ENCODE measurements at regions not wholly inside any gene's neighbourhood (a gene's known extent, or its start where the extent isn't known, plus 50 kb on each side); places are given as distances from the start of the nearest gene placed in this dataset.

- TF ChIP-seq, protein P1, sequence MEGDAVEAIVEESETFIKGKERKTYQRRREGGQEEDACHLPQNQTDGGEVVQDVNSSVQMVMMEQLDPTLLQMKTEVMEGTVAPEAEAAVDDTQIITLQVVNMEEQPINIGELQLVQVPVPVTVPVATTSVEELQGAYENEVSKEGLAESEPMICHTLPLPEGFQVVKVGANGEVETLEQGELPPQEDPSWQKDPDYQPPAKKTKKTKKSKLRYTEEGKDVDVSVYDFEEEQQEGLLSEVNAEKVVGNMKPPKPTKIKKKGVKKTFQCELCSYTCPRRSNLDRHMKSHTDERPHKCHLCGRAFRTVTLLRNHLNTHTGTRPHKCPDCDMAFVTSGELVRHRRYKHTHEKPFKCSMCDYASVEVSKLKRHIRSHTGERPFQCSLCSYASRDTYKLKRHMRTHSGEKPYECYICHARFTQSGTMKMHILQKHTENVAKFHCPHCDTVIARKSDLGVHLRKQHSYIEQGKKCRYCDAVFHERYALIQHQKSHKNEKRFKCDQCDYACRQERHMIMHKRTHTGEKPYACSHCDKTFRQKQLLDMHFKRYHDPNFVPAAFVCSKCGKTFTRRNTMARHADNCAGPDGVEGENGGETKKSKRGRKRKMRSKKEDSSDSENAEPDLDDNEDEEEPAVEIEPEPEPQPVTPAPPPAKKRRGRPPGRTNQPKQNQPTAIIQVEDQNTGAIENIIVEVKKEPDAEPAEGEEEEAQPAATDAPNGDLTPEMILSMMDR (IDR thresholded peaks at IDR 0.05), result no peak
These were observed 118.1 kb downstream of the MAT2B start for GRCh38 chr5:163623524-163623923.

DNA sequence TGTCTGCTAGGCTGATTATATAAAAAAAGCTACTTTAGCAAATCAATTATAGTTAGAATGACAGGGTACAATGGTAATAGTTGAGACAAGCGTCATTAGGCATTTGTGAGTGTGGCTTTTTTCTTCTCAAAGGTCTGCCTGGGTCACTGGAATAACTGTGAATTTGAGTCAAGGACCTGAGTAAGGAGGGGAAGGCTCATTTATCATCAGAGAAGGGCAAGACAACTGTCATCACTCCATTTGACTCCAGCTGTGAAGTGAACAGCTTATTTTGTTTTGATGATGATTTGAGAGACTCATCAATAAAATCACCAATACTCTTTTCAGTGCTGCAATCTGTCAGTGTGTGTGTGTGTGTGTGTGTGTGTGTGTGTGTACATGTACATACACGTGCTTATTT, 118.6 kb downstream of the MAT2B start:
- TF ChIP-seq, protein P1 (IDR thresholded peaks at IDR 0.05), result no peak

DNA sequence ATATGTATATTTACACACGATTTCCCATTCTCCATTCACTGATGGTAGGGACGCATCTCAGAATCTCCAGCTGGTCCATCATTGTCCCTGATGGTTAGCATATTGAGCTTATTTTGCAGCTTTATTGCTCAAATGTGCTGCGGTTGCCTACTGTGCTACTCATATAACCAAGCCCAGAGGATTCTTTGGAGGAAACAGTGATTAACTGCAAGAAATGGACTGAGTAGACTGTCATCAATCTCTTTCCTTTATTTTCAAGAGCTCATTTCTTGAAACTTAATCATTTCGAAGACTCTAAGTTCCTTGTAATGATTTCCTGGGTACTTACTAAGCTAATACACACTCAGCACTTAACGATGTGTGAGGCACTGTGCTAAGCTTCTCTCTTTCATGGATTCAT, 119.0 kb downstream of the MAT2B start:
- TF ChIP-seq, protein P1 (IDR thresholded peaks at IDR 0.05), result no peak

- TF ChIP-seq, protein P1 (IDR thresholded peaks at IDR 0.05), result no peak
These were observed 121.5 kb downstream of the MAT2B start for GRCh38 chr5:163626904-163627434.

- TF ChIP-seq, protein P1 (IDR thresholded peaks at IDR 0.05), result no peak
These were observed 126.4 kb downstream of the MAT2B start for GRCh38 chr5:163631856-163632255.

DNA sequence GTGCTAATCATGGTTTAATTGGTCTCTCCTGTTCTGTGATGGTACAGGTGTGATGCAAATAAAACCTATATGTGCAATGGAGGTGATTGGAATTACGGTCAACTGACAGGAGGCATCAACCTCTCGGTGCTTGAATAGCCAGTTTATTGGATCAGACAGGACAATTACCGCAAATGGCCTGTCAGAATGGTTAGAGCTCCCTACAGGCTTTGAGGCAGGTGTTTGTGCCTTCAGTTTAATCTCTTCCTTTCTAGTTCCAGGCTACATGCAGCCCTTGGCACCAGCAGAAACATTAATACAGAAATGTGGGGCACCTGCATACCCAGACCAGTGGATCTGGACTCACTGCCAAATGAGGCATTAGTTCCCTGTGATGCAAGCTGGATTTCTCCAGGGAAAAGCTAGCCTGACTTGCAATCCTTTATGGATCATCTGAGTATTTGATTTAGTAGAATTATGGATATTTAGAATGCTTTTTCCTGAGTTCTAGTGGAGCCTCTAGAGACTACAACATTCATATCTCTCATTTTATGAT, 128.6 kb downstream of the MAT2B start:
- TF ChIP-seq, protein P1 (IDR thresholded peaks at IDR 0.05), result no peak

DNA sequence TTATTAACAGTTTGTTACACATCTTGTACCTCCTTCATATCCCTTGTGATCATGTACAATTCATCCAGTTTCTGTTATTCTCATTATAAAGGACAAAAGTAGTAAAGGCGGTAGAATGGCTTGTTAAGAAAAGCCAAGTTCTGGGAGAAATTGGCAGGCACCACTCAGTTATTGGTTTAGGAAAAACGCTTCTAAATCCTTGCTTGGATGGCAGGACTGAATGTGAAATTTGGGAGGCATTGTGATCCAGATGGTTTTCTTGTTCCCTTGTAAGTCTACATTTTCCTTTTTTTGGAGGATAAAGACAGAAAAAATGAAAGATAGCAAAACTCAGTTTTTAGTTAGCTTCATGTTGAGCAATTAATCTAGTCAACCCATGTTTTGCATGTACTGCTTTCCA, 130.2 kb downstream of the MAT2B start:
- TF ChIP-seq, protein P1 (IDR thresholded peaks at IDR 0.05), result no peak

GRCh38 chr5:163642904-163643303, 137.5 kb downstream of the MAT2B start:
- TF ChIP-seq, protein P1 (IDR thresholded peaks at IDR 0.05), result no peak

Measured in LNCAP (cell line).